ENCODE measurements at regions not wholly inside any gene's neighbourhood (a gene's known extent, or its start where the extent isn't known, plus 50 kb on each side); places are given as distances from the start of the nearest gene placed in this dataset.
"Not testable (repeated sequence)": the region's sequence is repeated elsewhere in the genome, so short reads cannot be mapped to it uniquely, and the experiment has no call there.

- H3K27me3 ChIP-seq (ENCODE audit: control insufficient read depth in 1 of 2, insufficient read depth in 2 of 2, low read length in 1 of 2); H3K4me3 ChIP-seq (ENCODE audit: low read length in 2 of 2); intact Hi-C loops (cut with DNase I); H3K27ac ChIP-seq (ENCODE audit: low read depth in 1 of 2, low read length in 2 of 2); ATAC-seq (ENCODE audit: low FRiP score); DNase-seq; H3K4me1 ChIP-seq (ENCODE audit: control insufficient read depth in 1 of 2, insufficient read depth in 2 of 2, low read length in 2 of 2); H3K36me3 ChIP-seq (ENCODE audit: control insufficient read depth in 1 of 2, insufficient read depth in 2 of 2, low read length in 1 of 2); H3K9me3 ChIP-seq (ENCODE audit: control insufficient read depth, low read length): not testable (repeated sequence)
- WGBS, 2 donors = 91 to 95% methylated on average over 2 of the region's 2 CpGs
These were observed 54.0 kb downstream of the ZCCHC13 start for GRCh38 chrX:74358013-74358412.

- intact Hi-C loops (cut with DNase I) = no loop called here
- Histone ChIP-seq H3K36me3 (ENCODE audit: control insufficient read depth in 1 of 2, insufficient read depth in 2 of 2, low read length in 1 of 2) (no peaks in the 10 kb centered on the region), H3K4me1 (ENCODE audit: control insufficient read depth in 1 of 2, insufficient read depth in 2 of 2, low read length in 2 of 2) (no peaks in the 10 kb centered on the region), H3K27ac (ENCODE audit: low read depth in 1 of 2, low read length in 2 of 2) (no peak overlapping the region), H3K27me3 (ENCODE audit: control insufficient read depth in 1 of 2, insufficient read depth in 2 of 2, low read length in 1 of 2) (no peaks in the 10 kb centered on the region), H3K4me3 (ENCODE audit: low read length in 2 of 2) (no peak overlapping the region), H3K9me3 (ENCODE audit: control insufficient read depth, low read length) (no peaks in the 10 kb centered on the region)
- ATAC-seq (ENCODE audit: low FRiP score) = no peak
- WGBS, 2 donors = 0 to 49% methylated on average over 1 of the region's 1 CpG
- DNase-seq = no peak
These were observed 57.4 kb upstream of the SLC16A2 start for GRCh38 chrX:74363914-74364313.

- WGBS, 2 donors = 64 to 83% methylated on average over 1 of the region's 1 CpG
- no peaks in the 10 kb centered on the region for H3K9me3 ChIP-seq (ENCODE audit: control insufficient read depth, low read length)
- H3K4me3 ChIP-seq (ENCODE audit: low read length in 2 of 2) = no peak overlapping the region
- H3K27ac ChIP-seq (ENCODE audit: low read depth in 1 of 2, low read length in 2 of 2) = no peak overlapping the region
- H3K36me3 ChIP-seq (ENCODE audit: control insufficient read depth in 1 of 2, insufficient read depth in 2 of 2, low read length in 1 of 2) = no peaks in the 10 kb centered on the region
- intact Hi-C loops (cut with DNase I) = loop anchor here in 1 of 2 donors (10.0 kb wide), 1 partner anchor 65 kb away; no protein-coding TSS in a partner anchor
- H3K27me3 ChIP-seq (ENCODE audit: control insufficient read depth in 1 of 2, insufficient read depth in 2 of 2, low read length in 1 of 2) = no peaks in the 10 kb centered on the region
- no peak for ATAC-seq (ENCODE audit: low FRiP score)
- no peaks in the 10 kb centered on the region for H3K4me1 ChIP-seq (ENCODE audit: control insufficient read depth in 1 of 2, insufficient read depth in 2 of 2, low read length in 2 of 2)
- no peak for DNase-seq
These were observed 51.6 kb upstream of the SLC16A2 start for GRCh38 chrX:74369666-74370065.

- no peak overlapping the region for H3K4me3 ChIP-seq (ENCODE audit: low read length in 2 of 2)
- no peak overlapping the region for H3K27ac ChIP-seq (ENCODE audit: low read depth in 1 of 2, low read length in 2 of 2)
- intact Hi-C loops (cut with DNase I) = loop anchor here in 1 of 2 donors (10.0 kb wide), 1 partner anchor 64 kb away; no protein-coding TSS in a partner anchor
- DNase-seq (no peak), ATAC-seq (ENCODE audit: low FRiP score) (no peak)
- no peaks in the 10 kb centered on the region for H3K4me1 ChIP-seq (ENCODE audit: control insufficient read depth in 1 of 2, insufficient read depth in 2 of 2, low read length in 2 of 2)
- H3K9me3 ChIP-seq (ENCODE audit: control insufficient read depth, low read length) = no peaks in the 10 kb centered on the region
- no peaks in the 10 kb centered on the region for H3K27me3 ChIP-seq (ENCODE audit: control insufficient read depth in 1 of 2, insufficient read depth in 2 of 2, low read length in 1 of 2)
- H3K36me3 ChIP-seq (ENCODE audit: control insufficient read depth in 1 of 2, insufficient read depth in 2 of 2, low read length in 1 of 2) = no peaks in the 10 kb centered on the region
These were observed 50.8 kb upstream of the SLC16A2 start for GRCh38 chrX:74370487-74370886.

GRCh38 chrX:74371425-74372222, 49.7 kb upstream of the SLC16A2 start:
- H3K36me3 ChIP-seq (ENCODE audit: control insufficient read depth in 1 of 2, insufficient read depth in 2 of 2, low read length in 1 of 2) = no peaks in the 10 kb centered on the region
- no peak overlapping the region for H3K4me3 ChIP-seq (ENCODE audit: low read length in 2 of 2)
- ATAC-seq (ENCODE audit: low FRiP score) = no peak
- 67 to 74% methylated on average over 4 of the region's 4 CpGs for WGBS, 2 donors
- intact Hi-C loops (cut with DNase I) = loop anchor here in 1 of 2 donors (10.0 kb wide), 1 partner anchor 63 kb away; no protein-coding TSS in a partner anchor
- H3K4me1 ChIP-seq (ENCODE audit: control insufficient read depth in 1 of 2, insufficient read depth in 2 of 2, low read length in 2 of 2) = no peaks in the 10 kb centered on the region
- no peak for DNase-seq
- no peaks in the 10 kb centered on the region for H3K27me3 ChIP-seq (ENCODE audit: control insufficient read depth in 1 of 2, insufficient read depth in 2 of 2, low read length in 1 of 2)
- no peaks in the 10 kb centered on the region for H3K9me3 ChIP-seq (ENCODE audit: control insufficient read depth, low read length)
- no peak overlapping the region for H3K27ac ChIP-seq (ENCODE audit: low read depth in 1 of 2, low read length in 2 of 2)

Data from aorta (tissue), 5 donors.